ENCODE measurements at regions not wholly inside any gene's neighbourhood (a gene's known extent, or its start where the extent isn't known, plus 50 kb on each side); places are given as distances from the start of the nearest gene placed in this dataset.
"Not testable (repeated sequence)": the region's sequence is repeated elsewhere in the genome, so short reads cannot be mapped to it uniquely, and the experiment has no call there.

DNA sequence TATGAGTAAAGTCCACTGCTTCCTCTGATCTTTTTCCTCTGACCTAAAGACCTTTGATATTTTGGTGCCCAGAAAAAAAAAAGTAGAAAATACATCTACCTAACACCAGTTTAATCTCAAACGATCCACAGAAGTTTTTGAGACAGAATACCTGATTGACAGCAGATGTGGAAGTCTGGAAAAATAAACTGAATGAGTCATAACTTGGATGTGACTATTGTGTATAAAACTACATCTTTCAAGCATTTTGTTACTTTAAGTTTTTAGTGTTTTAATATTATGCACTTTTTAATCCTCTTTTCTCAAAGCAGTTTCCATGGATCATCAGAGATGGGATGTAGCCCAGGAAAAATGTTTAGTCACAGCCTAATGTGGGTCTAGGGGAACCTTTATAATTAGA is 216.1 kb downstream of the SLITRK1 start:
- H3K4me1 ChIP-seq (ENCODE audit: control insufficient read depth in 2 of 2, insufficient read depth in 2 of 2, low read length in 2 of 2), result no peaks in the 10 kb centered on the region
- TF ChIP-seq, protein P1, sequence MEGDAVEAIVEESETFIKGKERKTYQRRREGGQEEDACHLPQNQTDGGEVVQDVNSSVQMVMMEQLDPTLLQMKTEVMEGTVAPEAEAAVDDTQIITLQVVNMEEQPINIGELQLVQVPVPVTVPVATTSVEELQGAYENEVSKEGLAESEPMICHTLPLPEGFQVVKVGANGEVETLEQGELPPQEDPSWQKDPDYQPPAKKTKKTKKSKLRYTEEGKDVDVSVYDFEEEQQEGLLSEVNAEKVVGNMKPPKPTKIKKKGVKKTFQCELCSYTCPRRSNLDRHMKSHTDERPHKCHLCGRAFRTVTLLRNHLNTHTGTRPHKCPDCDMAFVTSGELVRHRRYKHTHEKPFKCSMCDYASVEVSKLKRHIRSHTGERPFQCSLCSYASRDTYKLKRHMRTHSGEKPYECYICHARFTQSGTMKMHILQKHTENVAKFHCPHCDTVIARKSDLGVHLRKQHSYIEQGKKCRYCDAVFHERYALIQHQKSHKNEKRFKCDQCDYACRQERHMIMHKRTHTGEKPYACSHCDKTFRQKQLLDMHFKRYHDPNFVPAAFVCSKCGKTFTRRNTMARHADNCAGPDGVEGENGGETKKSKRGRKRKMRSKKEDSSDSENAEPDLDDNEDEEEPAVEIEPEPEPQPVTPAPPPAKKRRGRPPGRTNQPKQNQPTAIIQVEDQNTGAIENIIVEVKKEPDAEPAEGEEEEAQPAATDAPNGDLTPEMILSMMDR (IDR thresholded peaks at IDR 0.05), result no peak
- no peak for TF ChIP-seq EZH2 (IDR thresholded peaks at IDR 0.05; ENCODE audit: borderline replicate concordance, insufficient read depth, low read depth, low read length, poor library complexity, severe bottlenecking)
- no peak overlapping the region for H2AFZ ChIP-seq (ENCODE audit: insufficient read depth, low read depth, low read length, poor library complexity, severe bottlenecking)
- H3K27me3 ChIP-seq (replicated peaks in 1 of 4; ENCODE audit: control extremely low read depth in 1 of 4, control insufficient read depth in 3 of 4, insufficient read depth in 4 of 4, low read length in 3 of 4), result no peaks in the 10 kb centered on the region
- no peak overlapping the region for H3K9ac ChIP-seq (ENCODE audit: low read length)
- no peak overlapping the region for H3K4me3 Mint-ChIP-seq
- peaks cover 5% of the 10 kb centered on the region for H3K9me3 Mint-ChIP-seq (ENCODE audit: insufficient read depth)
- no peaks in the 10 kb centered on the region for H3K27me3 Mint-ChIP-seq
- WGBS (ENCODE audit: insufficient coverage), result no CpG with 5 or more reads among the region's 1 CpG
- H3K9me3 ChIP-seq (ENCODE audit: control extremely low read depth in 1 of 3, control insufficient read depth in 2 of 3, insufficient read depth in 1 of 3, low read length in 2 of 3), result peaks cover 0 to 8% (median 0%) of the 10 kb centered on the region in 3 donors
- no peak overlapping the region for H3K27ac Mint-ChIP-seq
- H3K36me3 ChIP-seq (replicated peaks in 1 of 2; ENCODE audit: control extremely low read depth in 1 of 2, control insufficient read depth in 1 of 2, extremely low read depth in 1 of 2, insufficient read depth in 2 of 2, low read length in 1 of 2), result no peaks in the 10 kb centered on the region
- POLR2A ChIA-PET, result no interaction called here
- ATAC-seq (ENCODE audit: low read depth) (no peak), DNase-seq (no peak)
- CTCF ChIA-PET, result no interaction called here
- H3K4me3 ChIP-seq (ENCODE audit: control extremely low read depth in 1 of 5, extremely low read depth in 1 of 5, insufficient read depth in 1 of 5, low read depth in 2 of 5, low read length in 4 of 5), result no peak overlapping the region
- no peaks in the 10 kb centered on the region for H3K4me1 Mint-ChIP-seq
- intact Hi-C loops (cut with micrococcal nuclease), result no loop called here
- no peaks in the 10 kb centered on the region for H3K79me2 ChIP-seq (ENCODE audit: control insufficient read depth, insufficient read depth, low read length)
- no peak overlapping the region for H3K4me2 ChIP-seq (replicated peaks; ENCODE audit: low read depth, low read length, poor library complexity, severe bottlenecking)
- H4K20me1 ChIP-seq (ENCODE audit: control insufficient read depth, insufficient read depth, low read length, poor library complexity, severe bottlenecking), result no peaks in the 10 kb centered on the region
- H3K27ac ChIP-seq (ENCODE audit: low read length in 2 of 2), result no peak overlapping the region

DNA sequence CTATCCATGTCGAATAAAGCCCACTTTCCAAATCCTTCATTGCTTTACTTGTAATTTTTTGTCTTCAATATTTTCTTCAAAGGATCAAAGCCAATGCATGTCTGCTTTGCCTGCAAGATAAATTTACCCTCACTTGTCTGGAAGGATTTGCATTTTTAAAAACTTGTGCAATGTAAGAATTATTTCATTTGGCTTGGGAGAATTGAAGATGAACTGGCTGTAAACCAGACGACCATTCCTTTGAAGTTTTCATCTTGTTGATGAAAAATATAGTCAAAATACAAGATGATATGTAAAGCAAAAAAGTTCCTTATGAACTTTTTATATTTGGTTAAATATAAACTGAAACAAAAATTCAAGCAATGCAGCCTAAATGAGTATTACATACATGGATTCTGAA is 225.0 kb downstream of the SLITRK1 start:
- Histone ChIP-seq H3K9ac (ENCODE audit: low read length) (no peak overlapping the region), H3K36me3 (replicated peaks in 1 of 2; ENCODE audit: control extremely low read depth in 1 of 2, control insufficient read depth in 1 of 2, extremely low read depth in 1 of 2, insufficient read depth in 2 of 2, low read length in 1 of 2) (no peaks in the 10 kb centered on the region), H3K27me3 (replicated peaks in 1 of 4; ENCODE audit: control extremely low read depth in 1 of 4, control insufficient read depth in 3 of 4, insufficient read depth in 4 of 4, low read length in 3 of 4) (no peaks in the 10 kb centered on the region), H3K27ac (ENCODE audit: low read length in 2 of 2) (no peak overlapping the region), H3K79me2 (ENCODE audit: control insufficient read depth, insufficient read depth, low read length) (no peaks in the 10 kb centered on the region), H3K4me2 (replicated peaks; ENCODE audit: low read depth, low read length, poor library complexity, severe bottlenecking) (no peak overlapping the region), H3K4me3 (ENCODE audit: control extremely low read depth in 1 of 5, extremely low read depth in 1 of 5, insufficient read depth in 1 of 5, low read depth in 2 of 5, low read length in 4 of 5) (no peak overlapping the region), H4K20me1 (ENCODE audit: control insufficient read depth, insufficient read depth, low read length, poor library complexity, severe bottlenecking) (no peaks in the 10 kb centered on the region), H3K9me3 (ENCODE audit: control extremely low read depth in 1 of 3, control insufficient read depth in 2 of 3, insufficient read depth in 1 of 3, low read length in 2 of 3) (no peaks in the 10 kb centered on the region), H3K4me1 (ENCODE audit: control insufficient read depth in 2 of 2, insufficient read depth in 2 of 2, low read length in 2 of 2) (no peaks in the 10 kb centered on the region), H2AFZ (ENCODE audit: insufficient read depth, low read depth, low read length, poor library complexity, severe bottlenecking) (no peak overlapping the region)
- H3K4me1 Mint-ChIP-seq, result no peaks in the 10 kb centered on the region
- no peaks in the 10 kb centered on the region for H3K27me3 Mint-ChIP-seq
- TF ChIP-seq, protein P1 (IDR thresholded peaks at IDR 0.05), result no peak
- TF ChIP-seq EZH2 (IDR thresholded peaks at IDR 0.05; ENCODE audit: borderline replicate concordance, insufficient read depth, low read depth, low read length, poor library complexity, severe bottlenecking), result no peak
- ATAC-seq (ENCODE audit: low read depth) (no peak), DNase-seq (no peak)
- H3K4me3 Mint-ChIP-seq, result no peak overlapping the region
- intact Hi-C loops (cut with micrococcal nuclease), result no loop called here
- H3K9me3 Mint-ChIP-seq (ENCODE audit: insufficient read depth), result peaks cover 9% of the 10 kb centered on the region
- H3K27ac Mint-ChIP-seq, result no peak overlapping the region
- CTCF ChIA-PET, result no interaction called here
- POLR2A ChIA-PET, result no interaction called here
- WGBS (ENCODE audit: insufficient coverage), result no CpG with 5 or more reads among the region's 2 CpGs

GRCh38 chr13:83642617-83643016 is 239.7 kb downstream of the SLITRK1 start:
- H4K20me1 ChIP-seq (ENCODE audit: control insufficient read depth, insufficient read depth, low read length, poor library complexity, severe bottlenecking); H3K27ac Mint-ChIP-seq; H3K36me3 ChIP-seq (replicated peaks in 1 of 2; ENCODE audit: control extremely low read depth in 1 of 2, control insufficient read depth in 1 of 2, extremely low read depth in 1 of 2, insufficient read depth in 2 of 2, low read length in 1 of 2); intact Hi-C loops (cut with micrococcal nuclease); H3K27ac ChIP-seq (ENCODE audit: low read length in 2 of 2); POLR2A ChIA-PET; H3K79me2 ChIP-seq (ENCODE audit: control insufficient read depth, insufficient read depth, low read length); H3K4me2 ChIP-seq (replicated peaks; ENCODE audit: low read depth, low read length, poor library complexity, severe bottlenecking); DNase-seq; CTCF ChIA-PET; H3K4me3 Mint-ChIP-seq; H3K27me3 ChIP-seq (replicated peaks in 1 of 4; ENCODE audit: control extremely low read depth in 1 of 4, control insufficient read depth in 3 of 4, insufficient read depth in 4 of 4, low read length in 3 of 4); ATAC-seq (ENCODE audit: low read depth); H3K27me3 Mint-ChIP-seq; H3K9ac ChIP-seq (ENCODE audit: low read length); H3K4me3 ChIP-seq (ENCODE audit: control extremely low read depth in 1 of 5, extremely low read depth in 1 of 5, insufficient read depth in 1 of 5, low read depth in 2 of 5, low read length in 4 of 5); H3K4me1 ChIP-seq (ENCODE audit: control insufficient read depth in 2 of 2, insufficient read depth in 2 of 2, low read length in 2 of 2); H3K4me1 Mint-ChIP-seq; H2AFZ ChIP-seq (ENCODE audit: insufficient read depth, low read depth, low read length, poor library complexity, severe bottlenecking): not testable (repeated sequence)
- H3K9me3 ChIP-seq (ENCODE audit: control extremely low read depth in 1 of 3, control insufficient read depth in 2 of 3, insufficient read depth in 1 of 3, low read length in 2 of 3), result peaks cover 0 to 11% (median 0%) of the 10 kb centered on the region in 3 donors
- peaks cover 11% of the 10 kb centered on the region for H3K9me3 Mint-ChIP-seq (ENCODE audit: insufficient read depth)
- WGBS (ENCODE audit: insufficient coverage), result 100% methylated on average over 2 of the region's 3 CpGs
